ENCODE measurements at regions not wholly inside any gene's neighbourhood (a gene's known extent, or its start where the extent isn't known, plus 50 kb on each side); places are given as distances from the start of the nearest gene placed in this dataset.

GRCh38 chr3:177359593-177360357, 162.5 kb upstream of the TBL1XR1 start (continued):
- TF ChIP-seq FIP1L1 (IDR thresholded peaks at IDR 0.05; ENCODE audit: borderline replicate concordance, insufficient read depth, low read depth, low read length): no peak
- TF ChIP-seq ZNF792 (CRISPR knock-in tag; IDR thresholded peaks at IDR 0.05): peak; percentile 86
- peak; percentile 49; the same call in 1 of the 2 replicates for TF ChIP-seq ZNF652 (CRISPR knock-in tag; IDR thresholded peaks at IDR 0.05; ENCODE audit: borderline replicate concordance, low read depth)
- no peak for TF ChIP-seq TEAD2 (CRISPR knock-in tag; IDR thresholded peaks at IDR 0.05)
- no peak for TF ChIP-seq HDAC6 (IDR thresholded peaks at IDR 0.05; ENCODE audit: low read depth, low read length)
- TF ChIP-seq ATF2 (CRISPR knock-in tag; IDR thresholded peaks at IDR 0.05): peak; percentile 100
- TF ChIP-seq ATF1 (CRISPR knock-in tag; IDR thresholded peaks at IDR 0.05): peak; percentile 75
- TF ChIP-seq ZNF616 (CRISPR knock-in tag; IDR thresholded peaks at IDR 0.05; ENCODE audit: low read depth): no peak; the same call in 1 of the 2 replicates
- TF ChIP-seq ZNF776 (CRISPR knock-in tag; IDR thresholded peaks at IDR 0.05): no peak; the same call in 1 of the 2 replicates
- no peak; the same call in 1 of the 2 replicates for TF ChIP-seq BRCA1 (CRISPR knock-in tag; IDR thresholded peaks at IDR 0.05)
- no peak for TF ChIP-seq ZNF549 (CRISPR knock-in tag; IDR thresholded peaks at IDR 0.05)
- no peak; the same call in 1 of the 2 replicates for TF ChIP-seq ZBTB42 (CRISPR knock-in tag; IDR thresholded peaks at IDR 0.05)
- TF ChIP-seq MAFG (CRISPR knock-in tag; IDR thresholded peaks at IDR 0.05): 0 out of 2 replicates have a peak, but pooled peaks have one; percentile 46
- peak; percentile 64 for TF ChIP-seq ZFX (CRISPR knock-in tag; IDR thresholded peaks at IDR 0.05; ENCODE audit: low read depth)
- no peak for TF ChIP-seq SETDB1 (CRISPR knock-in tag; IDR thresholded peaks at IDR 0.05; ENCODE audit: borderline replicate concordance)
- peak; percentile 97 for TF ChIP-seq ZNF18 (CRISPR knock-in tag; IDR thresholded peaks at IDR 0.05; ENCODE audit: insufficient replicate concordance)
- no peak for TF ChIP-seq NBN (conservative IDR thresholded peaks at IDR 0.05)
- TF ChIP-seq MTA3 (CRISPR knock-in tag; IDR thresholded peaks at IDR 0.05): no peak
- no peak for TF ChIP-seq ZNF430 (CRISPR knock-in tag; IDR thresholded peaks at IDR 0.05)
- TF ChIP-seq ZNF512 (CRISPR knock-in tag; IDR thresholded peaks at IDR 0.05): 0 out of 2 replicates have a peak, but pooled peaks have one; percentile 18
- TF ChIP-seq PHB2 (IDR thresholded peaks at IDR 0.05; ENCODE audit: partially characterized antibody): no peak
- 0 out of 2 replicates have a peak, but pooled peaks have one; percentile 20 for TF ChIP-seq ZHX1 (CRISPR knock-in tag; IDR thresholded peaks at IDR 0.05; ENCODE audit: low read depth)
- no peak for TF ChIP-seq NR1H2 (CRISPR knock-in tag; IDR thresholded peaks at IDR 0.05; ENCODE audit: borderline replicate concordance, low read depth)
